Activated CD4-positive, alpha-beta T cell treated with anti-CD3 and anti-CD28 coated beads for 36 hours (primary cell): ENCODE measurements at regions not wholly inside any gene's neighbourhood (a gene's known extent, or its start where the extent isn't known, plus 50 kb on each side); places are given as distances from the start of the nearest gene placed in this dataset.

Experiments
- ATAC-seq: fragments of 200-7000 bp; cut with Tn5 transposase; one replicate; pipeline ENCODE4 v1.10.0; 2021; ENCODE audit warnings: mild to moderate bottlenecking, moderate library complexity
- CTCF ChIA-PET: fragments of 350-600 bp; sonication (Branson Sonifier 250); formaldehyde crosslinking; loops from one replicate; lab custom pipeline; 2021; ENCODE audit warnings: antibody characterized with exemption; lab: Charles Lee
- POLR2A ChIA-PET: fragments of 350-600 bp; sonication (Branson Sonifier 250); formaldehyde crosslinking; loops from one replicate; lab custom pipeline; 2021; ENCODE audit warnings: antibody characterized with exemption, inconsistent platforms; lab: Charles Lee
- DNase-seq: peaks from one replicate; pipeline ENCODE4 v3.0.0-alpha.2; 2020
- H3K27ac Mint-ChIP-seq: one replicate; pipeline ENCODE4 v1.8.0; 2021; ENCODE audit warnings: mixed read lengths
- H3K27me3 Mint-ChIP-seq: one replicate; pipeline ENCODE4 v1.8.0; 2021; ENCODE audit warnings: mixed read lengths
- H3K36me3 Mint-ChIP-seq: one replicate; pipeline ENCODE4 v1.8.0; 2021; ENCODE audit warnings: low read depth, mixed read lengths
- H3K4me1 Mint-ChIP-seq: one replicate; pipeline ENCODE4 v1.8.0; 2021; ENCODE audit warnings: mixed read lengths
- H3K4me3 Mint-ChIP-seq: one replicate; pipeline ENCODE4 v1.8.0; 2021; ENCODE audit warnings: mild to moderate bottlenecking, moderate library complexity, mixed read lengths
- H3K9me3 Mint-ChIP-seq: one replicate; pipeline ENCODE4 v1.8.0; 2021; ENCODE audit warnings: low read depth, mixed read lengths
- intact Hi-C, 2 experiments: fragments of 100-400 bp; cut with DNase I in 1 of 2; cut with micrococcal nuclease in 1 of 2; formaldehyde crosslinking; loops; one replicate each; pipeline versions ENCODE4 v1.14.2 to v1.15.1; 2022 to 2024; cut with DNase I, micrococcal nuclease

- ChIA-PET POLR2A (no interaction called here), CTCF (interaction anchor here (0.5 to 2.2 kb wide), 8 partner anchors 13 to 1557 kb away, joined by 3 to 11 read pairs (median 5); no protein-coding TSS in a partner anchor)
- Mint-ChIP-seq H3K9me3 (no peaks in the 10 kb centered on the region), H3K27ac (no peak overlapping the region), H3K4me3 (no peak overlapping the region), H3K4me1 (no peaks in the 10 kb centered on the region), H3K27me3 (no peaks in the 10 kb centered on the region), H3K36me3 (no peaks in the 10 kb centered on the region)
- ATAC-seq: no peak
- intact Hi-C loops: no loop called here
- DNase-seq: no peak
Measured at GRCh38 chr15:38722236-38722635, 157.6 kb upstream of the RASGRP1 start.

GRCh38 chr15:38724827-38725226, 160.2 kb upstream of the RASGRP1 start:
- ATAC-seq (no peak), DNase-seq (no peak)
- Mint-ChIP-seq H3K27ac (no peak overlapping the region), H3K27me3 (peaks cover 2% of the 10 kb centered on the region), H3K4me3 (no peak overlapping the region), H3K9me3 (no peaks in the 10 kb centered on the region), H3K4me1 (no peaks in the 10 kb centered on the region), H3K36me3 (no peaks in the 10 kb centered on the region)
- intact Hi-C loops: no loop called here
- ChIA-PET CTCF (interaction anchor here (0.8 to 1.2 kb wide), 3 partner anchors 11 to 19 kb away, joined by 3 to 5 read pairs (median 3); no protein-coding TSS in a partner anchor), POLR2A (no interaction called here)

- ATAC-seq (no peak), DNase-seq (no peak)
- intact Hi-C loops: no loop called here
- ChIA-PET POLR2A (no interaction called here), CTCF (interaction anchor here (0.6 to 0.7 kb wide), 3 partner anchors 11 to 35 kb away, joined by 3 to 4 read pairs (median 3); no protein-coding TSS in a partner anchor)
- Mint-ChIP-seq H3K9me3 (no peaks in the 10 kb centered on the region), H3K4me3 (no peak overlapping the region), H3K27ac (no peak overlapping the region), H3K27me3 (peaks cover 4% of the 10 kb centered on the region), H3K4me1 (no peaks in the 10 kb centered on the region), H3K36me3 (no peaks in the 10 kb centered on the region)
Measured at GRCh38 chr15:38726187-38726586, 161.6 kb upstream of the RASGRP1 start.

DNA sequence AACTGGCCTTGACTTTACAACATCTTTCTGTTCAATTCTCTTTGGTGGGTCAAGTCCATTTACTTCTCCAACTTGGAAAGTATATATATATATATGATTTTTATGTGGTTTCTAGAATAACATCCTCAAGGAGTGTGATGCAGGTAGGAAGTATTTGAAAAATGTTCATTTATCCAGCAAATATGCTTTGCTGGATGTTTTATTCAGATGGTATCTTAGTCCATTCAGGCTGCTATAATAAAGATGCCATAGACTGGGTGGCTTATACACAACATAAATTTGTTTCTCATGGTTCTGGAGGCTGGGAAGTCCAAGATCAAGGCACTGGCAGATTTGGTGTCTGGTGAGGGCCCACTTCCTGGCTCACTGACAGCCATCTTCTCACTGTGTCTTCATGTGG, 168.7 kb upstream of the RASGRP1 start:
- Mint-ChIP-seq H3K4me3 (no peak overlapping the region), H3K4me1 (no peaks in the 10 kb centered on the region), H3K9me3 (peaks cover 4% of the 10 kb centered on the region), H3K27ac (no peak overlapping the region), H3K36me3 (no peaks in the 10 kb centered on the region), H3K27me3 (peaks cover 10% of the 10 kb centered on the region)
- CTCF ChIA-PET: no interaction called here
- ATAC-seq (no peak), DNase-seq (no peak)
- intact Hi-C loops: no loop called here
- POLR2A ChIA-PET: no interaction called here

DNA sequence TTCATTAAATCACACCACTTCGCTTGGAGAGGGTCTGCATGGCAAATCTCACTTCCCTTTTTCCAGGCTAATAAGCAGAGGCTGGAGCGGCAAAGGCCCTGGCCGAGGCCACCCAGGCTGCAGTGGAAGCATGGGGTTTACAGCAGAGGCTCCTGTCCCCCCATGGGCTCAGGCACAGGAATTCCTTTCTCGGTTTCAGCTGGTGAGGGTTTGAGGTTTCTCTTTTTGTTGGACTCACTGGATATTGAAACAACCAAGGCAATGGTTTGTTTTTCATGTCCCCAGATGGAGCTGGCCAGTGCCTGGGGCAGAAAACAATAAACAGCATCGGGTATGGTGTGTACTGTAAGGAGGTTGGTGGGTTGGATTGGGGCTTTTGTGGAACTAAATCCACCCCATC, 175.6 kb upstream of the RASGRP1 start:
- H3K27me3 Mint-ChIP-seq: peaks cover 6% of the 10 kb centered on the region
- no peaks in the 10 kb centered on the region for H3K9me3 Mint-ChIP-seq
- H3K27ac Mint-ChIP-seq: no peak overlapping the region
- POLR2A ChIA-PET: no interaction called here
- no peaks in the 10 kb centered on the region for H3K36me3 Mint-ChIP-seq
- ATAC-seq: no peak
- H3K4me1 Mint-ChIP-seq: no peaks in the 10 kb centered on the region
- intact Hi-C loops: no loop called here
- no peak for DNase-seq
- CTCF ChIA-PET: interaction anchor here (0.7 to 1.0 kb wide), 2 partner anchors 17 to 166 kb away, joined by 3 to 5 read pairs; no protein-coding TSS in a partner anchor
- no peak overlapping the region for H3K4me3 Mint-ChIP-seq

DNA sequence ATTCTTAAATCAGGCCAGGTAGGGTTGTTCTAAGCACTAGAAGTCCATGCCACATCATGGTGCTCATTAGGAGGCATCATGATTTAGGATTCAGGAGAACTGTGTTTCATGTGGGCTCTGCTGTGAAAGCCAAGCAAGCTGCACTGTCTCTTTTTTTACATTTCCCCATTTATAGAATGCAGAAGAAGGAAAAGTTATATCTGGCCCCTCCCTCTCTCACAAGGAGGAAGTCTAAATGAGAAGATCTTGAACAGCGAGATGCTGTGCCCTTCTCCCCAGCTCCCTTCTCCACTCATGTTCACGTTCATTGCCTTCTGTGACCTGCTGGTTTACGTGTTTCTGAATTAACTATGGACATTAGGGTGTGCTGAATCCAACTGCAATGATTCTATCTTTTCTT, 178.5 kb upstream of the RASGRP1 start:
- ATAC-seq (no peak), DNase-seq (no peak)
- Mint-ChIP-seq H3K36me3 (no peaks in the 10 kb centered on the region), H3K27me3 (peaks cover 2% of the 10 kb centered on the region), H3K4me3 (no peak overlapping the region), H3K27ac (no peak overlapping the region), H3K9me3 (no peaks in the 10 kb centered on the region), H3K4me1 (no peaks in the 10 kb centered on the region)
- ChIA-PET POLR2A (no interaction called here), CTCF (interaction anchor here (1.0 to 2.7 kb wide), 3 partner anchors 14 to 323 kb away, joined by 3 to 8 read pairs (median 3); no protein-coding TSS in a partner anchor)
- intact Hi-C loops: no loop called here

- ChIA-PET CTCF (interaction anchor here (1.5 to 2.7 kb wide), 2 partner anchors 19 to 37 kb away, joined by 3 to 8 read pairs; no protein-coding TSS in a partner anchor), POLR2A (no interaction called here)
- Mint-ChIP-seq H3K4me1 (no peaks in the 10 kb centered on the region), H3K36me3 (no peaks in the 10 kb centered on the region), H3K9me3 (no peaks in the 10 kb centered on the region), H3K27me3 (peaks cover 4% of the 10 kb centered on the region), H3K27ac (no peak overlapping the region), H3K4me3 (no peak overlapping the region)
- DNase-seq (no peak), ATAC-seq (no peak)
- intact Hi-C loops: no loop called here
Measured at GRCh38 chr15:38745126-38745525, 180.5 kb upstream of the RASGRP1 start.

DNA sequence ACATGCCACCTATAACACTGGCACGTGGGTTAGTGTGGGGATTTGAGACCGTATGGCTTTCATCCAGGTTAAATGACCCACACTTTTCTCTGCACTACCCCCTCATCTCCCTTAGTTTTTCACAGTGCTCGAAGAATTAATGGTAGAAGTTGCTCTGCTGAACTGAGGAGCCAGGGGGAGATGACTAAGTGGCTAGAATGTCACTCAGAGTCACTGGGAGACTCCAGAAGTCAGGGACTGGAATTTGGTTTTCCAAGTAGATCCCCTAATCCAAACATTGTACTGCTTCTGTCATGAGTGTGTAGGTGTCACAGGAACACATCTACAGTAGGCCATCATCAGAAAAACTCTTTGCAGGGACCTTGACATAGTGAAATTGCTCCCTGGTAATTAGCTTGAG, 181.0 kb upstream of the RASGRP1 start:
- CTCF ChIA-PET: interaction anchor here (0.6 to 1.5 kb wide), 2 partner anchors 19 to 241 kb away, joined by 3 read pairs; no protein-coding TSS in a partner anchor
- H3K36me3 Mint-ChIP-seq: no peaks in the 10 kb centered on the region

DNA sequence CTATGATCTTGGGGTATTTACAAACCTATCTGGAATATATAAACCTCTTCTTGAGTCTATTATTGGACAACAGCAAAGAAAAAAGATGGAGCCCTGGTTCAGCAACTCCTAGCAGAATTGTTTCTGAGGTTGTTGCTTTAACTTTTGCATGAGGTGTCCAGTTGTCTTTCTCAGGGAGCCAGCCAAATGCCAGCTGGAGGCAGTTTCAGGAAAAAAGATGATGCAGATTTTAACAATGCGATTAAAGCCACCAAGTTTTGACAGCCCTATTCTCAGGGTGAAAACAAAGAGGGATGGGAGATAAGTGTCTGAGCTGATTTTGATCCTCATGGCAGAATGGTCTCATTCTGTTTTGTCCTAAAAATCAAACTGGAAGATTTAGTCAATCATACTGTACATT, 181.6 kb upstream of the RASGRP1 start:
- POLR2A ChIA-PET: interaction anchor here (0.6 kb wide), 1 partner anchor 667 kb away, joined by 3 read pairs; no protein-coding TSS in a partner anchor
- Mint-ChIP-seq H3K27ac (no peak overlapping the region), H3K4me3 (no peak overlapping the region), H3K4me1 (no peaks in the 10 kb centered on the region), H3K36me3 (no peaks in the 10 kb centered on the region), H3K27me3 (peaks cover 4% of the 10 kb centered on the region), H3K9me3 (no peaks in the 10 kb centered on the region)
- no peak for ATAC-seq
- DNase-seq: no peak
- CTCF ChIA-PET: interaction anchor here (0.6 to 1.4 kb wide), 4 partner anchors 11 to 242 kb away, joined by 3 read pairs; no protein-coding TSS in a partner anchor
- intact Hi-C loops: no loop called here

More for the DNA sequence above, 181.0 kb upstream of the RASGRP1 start:
- H3K4me1 Mint-ChIP-seq: no peaks in the 10 kb centered on the region
- H3K4me3 Mint-ChIP-seq: no peak overlapping the region
- POLR2A ChIA-PET: no interaction called here
- DNase-seq (no peak), ATAC-seq (no peak)
- intact Hi-C loops: no loop called here
- H3K27ac Mint-ChIP-seq: no peak overlapping the region
- H3K27me3 Mint-ChIP-seq: peaks cover 4% of the 10 kb centered on the region
- no peaks in the 10 kb centered on the region for H3K9me3 Mint-ChIP-seq

DNA sequence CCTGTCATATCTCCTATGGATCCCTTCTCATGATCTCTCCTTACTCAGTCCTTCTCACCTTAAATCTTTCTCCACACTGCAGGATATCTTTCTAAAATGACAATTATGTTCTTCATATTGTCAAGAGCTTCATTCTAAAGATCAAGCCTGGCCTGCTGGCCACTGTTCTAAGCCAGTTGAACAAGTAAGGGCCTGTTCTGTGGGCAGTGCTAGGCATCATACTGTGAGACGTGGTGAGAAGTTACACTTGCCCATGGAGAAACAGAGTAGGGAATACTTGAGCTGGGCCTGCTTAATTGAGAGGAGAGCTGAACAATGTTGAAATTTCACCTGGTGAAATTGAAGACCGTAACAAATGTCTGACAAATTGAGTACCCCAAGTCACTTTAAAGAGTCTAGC, 184.1 kb upstream of the RASGRP1 start:
- Mint-ChIP-seq H3K4me3 (no peak overlapping the region), H3K36me3 (no peaks in the 10 kb centered on the region), H3K27me3 (peaks cover 4% of the 10 kb centered on the region), H3K4me1 (no peaks in the 10 kb centered on the region), H3K9me3 (no peaks in the 10 kb centered on the region), H3K27ac (no peak overlapping the region)
- DNase-seq (no peak), ATAC-seq (no peak)
- intact Hi-C loops: no loop called here
- ChIA-PET POLR2A (no interaction called here), CTCF (interaction anchor here (0.6 to 1.4 kb wide), 3 partner anchors 9 to 247 kb away, joined by 3 to 5 read pairs (median 3); no protein-coding TSS in a partner anchor)

DNA sequence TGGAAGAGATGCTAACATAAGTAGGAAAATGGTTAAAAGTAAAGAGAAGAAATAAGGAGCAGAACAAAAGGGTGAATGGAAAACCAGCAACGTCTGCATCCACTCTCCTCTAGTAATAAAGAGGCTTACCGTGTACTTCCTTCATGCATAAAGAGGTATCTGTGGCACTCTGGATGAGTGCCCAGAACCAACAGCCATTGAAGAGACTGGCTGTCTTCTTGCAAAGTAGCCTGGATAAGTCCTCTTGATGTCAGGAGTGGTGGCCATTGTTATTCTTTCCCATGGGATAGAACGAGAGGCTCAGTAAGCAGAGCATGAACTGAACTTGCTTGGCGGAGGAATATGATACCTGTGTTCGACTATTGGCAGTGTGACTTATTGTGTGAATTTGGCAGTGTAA, 186.2 kb upstream of the RASGRP1 start:
- Mint-ChIP-seq H3K36me3 (no peaks in the 10 kb centered on the region), H3K4me1 (no peaks in the 10 kb centered on the region), H3K4me3 (no peak overlapping the region), H3K27me3 (peaks cover 13% of the 10 kb centered on the region), H3K9me3 (no peaks in the 10 kb centered on the region), H3K27ac (no peak overlapping the region)
- CTCF ChIA-PET: no interaction called here
- intact Hi-C loops: no loop called here
- POLR2A ChIA-PET: no interaction called here
- DNase-seq (no peak), ATAC-seq (no peak)

DNA sequence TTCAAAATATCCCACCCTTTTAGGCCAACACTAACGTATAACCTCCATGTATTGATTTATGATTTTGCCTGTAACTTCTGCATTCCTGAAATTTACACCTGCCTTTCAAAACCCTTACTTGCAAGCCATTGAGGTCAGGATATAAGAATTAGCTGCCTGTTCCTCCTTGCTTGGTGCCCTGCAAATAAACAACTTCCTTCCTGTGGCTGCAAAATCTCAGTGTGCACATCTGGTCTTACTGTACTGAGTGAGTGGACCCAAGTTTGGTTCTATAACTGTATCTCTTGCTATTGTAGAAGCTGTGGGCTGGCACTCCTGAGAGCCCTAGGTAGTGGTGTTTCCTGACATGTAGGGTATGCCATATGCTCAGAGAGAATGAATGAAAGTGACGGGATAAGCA, 191.1 kb upstream of the RASGRP1 start:
- Mint-ChIP-seq H3K27me3 (peaks cover 30% of the 10 kb centered on the region), H3K4me1 (no peaks in the 10 kb centered on the region), H3K9me3 (no peaks in the 10 kb centered on the region), H3K36me3 (no peaks in the 10 kb centered on the region), H3K4me3 (no peak overlapping the region), H3K27ac (no peak overlapping the region)
- intact Hi-C loops: no loop called here
- ChIA-PET POLR2A (no interaction called here), CTCF (no interaction called here)
- ATAC-seq: no peak
- no peak for DNase-seq
